NCI-H748 (cell line): ENCODE measurements at regions not wholly inside any gene's neighbourhood (a gene's known extent, or its start where the extent isn't known, plus 50 kb on each side); places are given as distances from the start of the nearest gene placed in this dataset.
"Not testable (repeated sequence)": the region's sequence is repeated elsewhere in the genome, so short reads cannot be mapped to it uniquely, and the experiment has no call there.

ENCODE experiments used
- DNase-seq: peaks from one replicate; lab custom pipeline; 2025; ENCODE audit not compliant: unreplicated experiment; lab: John Stamatoyannopoulos, UW

DNA sequence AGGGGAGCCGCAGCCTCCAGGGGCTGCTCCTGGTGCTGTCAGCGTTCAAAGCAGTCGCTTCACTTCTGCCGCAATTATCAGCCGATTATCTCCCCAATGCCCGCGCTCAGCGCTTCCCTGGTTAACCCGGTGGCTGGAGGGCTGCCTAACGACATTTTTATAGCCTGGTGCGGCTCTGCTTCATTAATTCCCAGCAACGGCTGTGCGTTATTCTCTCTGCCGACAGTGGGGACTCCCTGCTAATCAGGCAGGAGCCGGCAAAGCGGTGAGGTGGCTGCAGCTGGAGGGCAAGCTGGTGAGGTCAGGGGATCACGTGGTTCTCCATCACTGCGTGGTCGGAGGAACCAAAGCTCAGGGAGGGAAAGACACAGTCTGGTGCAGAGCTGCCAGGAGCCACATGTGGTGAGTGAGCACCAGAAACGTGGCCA lies 62.9 kb downstream of the GLRX5 start:
- DNase-seq, result peak; percentile 85

GRCh38 chr14:95601650-95602049 lies 66.8 kb downstream of the GLRX5 start:
- DNase-seq, result no peak

DNA sequence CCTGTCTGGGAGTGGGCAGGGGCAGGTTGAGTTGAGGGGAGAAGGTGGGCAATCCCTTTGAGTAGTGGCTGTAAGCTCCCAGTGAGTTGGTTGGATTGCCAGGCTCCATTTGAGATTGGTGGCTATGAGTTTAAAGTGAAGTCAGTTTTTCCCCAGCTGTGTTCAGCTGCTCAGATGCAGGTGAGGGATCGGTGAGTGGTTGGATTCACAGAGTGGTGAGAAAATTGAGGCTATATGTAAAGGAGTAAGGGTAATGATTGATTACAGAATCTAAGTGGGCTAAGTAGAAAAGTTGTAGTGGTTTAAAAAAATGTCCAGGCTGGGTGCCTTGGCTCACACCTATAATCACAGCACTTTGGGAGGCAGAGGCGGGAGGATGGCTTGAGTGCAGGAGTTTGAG lies 68.6 kb downstream of the GLRX5 start:
- no peak for DNase-seq

- DNase-seq, result no peak
Measured at GRCh38 chr14:95606266-95606665, 71.4 kb downstream of the GLRX5 start.

DNA sequence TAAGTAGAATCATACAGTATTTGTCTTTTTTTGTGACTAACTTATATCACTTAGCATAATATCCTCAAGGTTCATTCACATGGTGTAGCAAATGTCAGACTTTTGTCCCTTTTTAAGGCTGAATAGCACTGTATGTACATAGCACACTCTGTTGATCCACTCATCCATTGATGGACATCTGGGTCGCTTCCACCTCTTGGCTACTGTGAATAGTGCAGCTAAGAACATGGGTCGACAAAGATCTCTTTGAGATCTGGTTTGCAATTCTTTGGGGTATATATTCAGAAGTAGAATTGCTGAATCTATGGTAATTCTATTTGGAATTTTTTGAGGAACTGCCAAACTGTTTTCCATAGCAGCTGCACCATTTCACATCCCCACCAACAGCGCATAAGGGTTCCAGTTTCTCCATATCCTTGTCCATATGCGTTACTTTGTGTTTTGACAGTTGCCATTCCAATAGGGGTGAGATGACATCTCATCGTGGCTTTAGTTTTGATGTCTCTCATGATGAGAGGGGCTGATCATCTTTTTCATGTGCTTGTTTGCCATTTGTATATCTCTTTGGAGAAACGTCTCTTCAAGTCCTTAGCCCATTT lies 73.9 kb downstream of the GLRX5 start:
- DNase-seq, result no peak

DNA sequence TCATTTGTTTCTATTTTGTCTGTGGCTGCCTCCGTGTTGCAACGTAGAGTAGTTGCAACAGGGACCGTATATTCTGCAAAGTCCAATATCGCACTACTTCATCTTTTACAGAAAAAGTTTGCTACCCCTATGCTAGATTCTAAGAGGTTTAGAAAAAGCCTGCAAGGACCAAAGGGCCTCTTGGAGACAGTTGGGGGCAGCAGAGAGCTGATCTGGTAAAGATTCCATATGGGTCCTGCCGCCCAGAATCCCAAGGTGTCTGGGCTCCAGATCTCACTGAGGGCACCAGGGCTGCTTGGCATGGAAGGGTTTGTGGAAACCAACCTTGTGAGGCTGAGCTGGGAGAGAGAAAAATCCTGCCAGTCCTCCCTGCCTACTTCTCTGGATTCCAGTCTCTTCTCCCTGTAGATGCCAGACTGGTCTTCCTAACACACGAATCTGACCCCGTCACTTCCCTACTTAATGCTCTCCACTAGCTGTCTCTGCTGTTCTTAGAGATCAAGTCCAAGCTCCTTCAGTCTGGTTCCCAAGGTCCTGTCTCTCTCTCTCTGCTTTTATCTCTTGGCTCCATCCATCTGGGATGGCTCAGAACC lies 74.6 kb downstream of the GLRX5 start:
- peak; percentile 69 for DNase-seq

GRCh38 chr14:95611293-95611880 lies 74.8 kb upstream of the TCL1B start:
- peak; percentile 40 for DNase-seq

DNA sequence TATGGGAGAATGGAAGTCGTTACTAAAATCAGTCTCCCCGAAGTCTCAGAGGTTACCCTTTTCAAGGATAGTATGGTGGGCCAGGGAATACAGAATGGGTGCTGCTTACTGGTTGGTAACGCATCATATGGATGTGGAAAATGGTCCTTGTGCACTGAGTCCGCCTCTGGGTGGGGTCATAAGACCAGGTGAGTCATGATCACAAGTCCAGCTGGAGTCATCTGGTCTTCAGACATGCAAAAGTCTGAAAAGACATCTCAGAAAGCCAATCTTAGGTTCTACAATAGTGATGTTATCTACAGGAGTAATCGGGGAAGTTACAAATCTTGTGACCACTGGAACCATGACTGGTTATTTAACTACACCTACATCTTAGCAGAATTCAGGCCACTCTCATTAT lies 71.9 kb upstream of the TCL1B start:
- DNase-seq, result peak; percentile 45

GRCh38 chr14:95616745-95617144 lies 69.5 kb upstream of the TCL1B start:
- no peak for DNase-seq

DNA sequence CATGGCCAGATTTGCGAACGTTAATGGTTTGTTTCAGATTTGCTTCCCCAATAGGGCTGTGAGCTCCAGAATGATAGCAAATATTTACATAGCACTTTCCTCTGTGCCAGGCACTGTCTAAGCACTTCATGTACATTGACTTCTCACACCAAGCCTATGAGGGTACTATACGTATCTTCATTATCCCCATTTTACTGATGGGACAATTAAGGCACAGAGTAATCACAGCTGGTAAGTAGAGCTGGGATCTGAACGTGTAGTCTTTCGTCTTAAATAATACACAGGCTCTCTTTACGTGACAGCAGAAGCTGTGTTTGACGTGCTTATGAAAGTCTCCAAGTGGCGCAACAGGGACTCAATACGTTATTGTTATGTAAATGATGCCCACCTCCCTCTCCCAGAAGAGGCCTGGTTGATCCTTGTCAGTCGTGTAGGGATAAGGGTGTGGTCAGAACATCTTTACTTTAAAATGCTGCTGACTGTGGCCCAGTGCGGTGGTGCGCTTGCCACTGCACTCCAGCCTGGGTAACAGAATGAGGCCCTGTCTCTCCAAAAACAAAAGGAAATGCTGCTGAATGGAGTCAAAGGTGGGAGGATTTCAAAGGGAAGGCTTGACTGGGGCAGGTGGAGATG lies 66.3 kb upstream of the TCL1B start:
- peak; percentile 75 for DNase-seq

DNA sequence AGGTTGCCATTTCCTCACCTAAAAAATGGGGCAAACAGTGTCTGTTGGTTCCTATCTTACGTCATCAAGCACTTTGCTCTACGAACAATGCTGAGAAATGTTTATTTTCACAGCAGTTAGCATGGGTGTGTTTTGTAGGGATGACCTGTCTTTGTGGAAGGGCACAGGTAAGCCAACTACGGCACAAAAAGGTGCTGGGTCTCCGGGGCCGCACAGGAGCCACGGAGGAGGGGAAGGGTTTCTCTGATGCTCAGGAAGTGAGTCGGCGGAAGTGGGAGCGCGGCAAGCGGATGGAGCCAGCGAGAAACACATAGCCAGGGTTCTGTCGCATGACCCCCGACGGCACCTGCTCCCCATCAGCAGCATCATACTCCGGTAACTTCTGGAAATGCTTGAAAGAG lies 65.6 kb upstream of the TCL1B start:
- DNase-seq, result peak; percentile 87

DNA sequence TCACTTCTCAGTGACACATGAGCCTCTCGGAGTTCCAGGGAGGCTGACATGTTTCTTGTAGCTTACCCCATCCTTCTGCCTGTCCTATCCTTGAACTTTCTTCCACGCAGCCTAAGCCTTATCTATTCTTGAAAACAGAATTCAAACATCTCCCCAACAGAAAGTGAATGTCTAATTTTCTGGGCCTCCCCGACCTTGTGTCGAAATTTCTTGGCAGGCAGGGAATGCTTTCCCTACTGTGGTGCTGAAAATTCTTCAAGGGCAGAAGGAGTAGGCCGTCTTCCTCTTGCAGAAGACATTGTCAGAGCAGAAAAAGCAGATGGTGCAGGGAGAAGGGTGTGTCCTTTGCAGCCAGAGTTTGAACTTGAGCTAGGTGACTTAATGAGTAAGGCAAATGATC lies 63.0 kb upstream of the TCL1B start:
- DNase-seq, result no peak

DNA sequence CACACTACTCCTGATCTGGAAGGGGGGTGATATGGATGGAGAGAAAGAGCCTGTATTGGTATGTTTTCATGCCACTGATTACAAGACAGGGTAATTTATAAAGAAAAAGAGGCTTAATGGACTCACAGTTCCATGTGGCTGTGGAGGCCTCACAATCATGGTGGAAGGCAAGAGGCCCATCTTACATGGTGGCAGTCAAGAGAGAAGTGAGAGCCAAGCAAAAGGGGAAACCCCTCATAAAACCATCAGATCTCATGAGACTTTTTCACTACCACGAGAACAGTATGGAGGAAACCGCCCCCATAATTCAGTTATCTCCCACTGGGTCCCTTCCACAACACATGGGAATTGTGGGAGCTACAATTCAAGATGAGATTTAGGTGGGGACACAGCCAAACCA lies 60.5 kb upstream of the TCL1B start:
- DNase-seq, result not testable (repeated sequence)

DNA sequence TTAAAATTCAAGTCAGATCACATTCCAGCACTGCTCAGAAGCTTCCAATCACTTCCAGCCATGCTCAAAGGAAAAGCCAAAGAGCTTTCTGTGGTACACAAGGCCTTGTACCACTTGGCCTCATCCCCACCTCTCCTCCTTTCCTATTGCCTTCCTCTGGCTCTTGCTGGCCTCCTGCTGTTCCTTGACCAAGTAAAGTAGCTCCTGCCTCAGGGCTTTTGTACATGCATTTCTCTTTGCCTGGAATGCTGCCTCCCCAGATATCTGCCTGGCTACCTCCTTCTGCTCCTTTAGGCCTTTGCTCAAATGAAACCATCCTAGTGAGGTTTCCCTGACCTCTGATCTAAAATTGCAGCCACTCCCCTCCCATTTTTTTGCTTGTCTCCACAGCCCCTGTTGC lies 51.2 kb upstream of the TCL1B start:
- DNase-seq, result no peak
